Activated CD4-positive, alpha-beta T cell treated with anti-CD3 and anti-CD28 coated beads, Interleukin-2, amount 50 U/mL, for 48 hours (primary cell): ENCODE measurements at regions not wholly inside any gene's neighbourhood (a gene's known extent, or its start where the extent isn't known, plus 50 kb on each side); places are given as distances from the start of the nearest gene placed in this dataset.
"Not testable (repeated sequence)": the region's sequence is repeated elsewhere in the genome, so short reads cannot be mapped to it uniquely, and the experiment has no call there.

Experiments
- DNase-seq, 2 experiments: peaks; one replicate each; pipeline ENCODE4 v3.0.0-alpha.2; 2020

DNA sequence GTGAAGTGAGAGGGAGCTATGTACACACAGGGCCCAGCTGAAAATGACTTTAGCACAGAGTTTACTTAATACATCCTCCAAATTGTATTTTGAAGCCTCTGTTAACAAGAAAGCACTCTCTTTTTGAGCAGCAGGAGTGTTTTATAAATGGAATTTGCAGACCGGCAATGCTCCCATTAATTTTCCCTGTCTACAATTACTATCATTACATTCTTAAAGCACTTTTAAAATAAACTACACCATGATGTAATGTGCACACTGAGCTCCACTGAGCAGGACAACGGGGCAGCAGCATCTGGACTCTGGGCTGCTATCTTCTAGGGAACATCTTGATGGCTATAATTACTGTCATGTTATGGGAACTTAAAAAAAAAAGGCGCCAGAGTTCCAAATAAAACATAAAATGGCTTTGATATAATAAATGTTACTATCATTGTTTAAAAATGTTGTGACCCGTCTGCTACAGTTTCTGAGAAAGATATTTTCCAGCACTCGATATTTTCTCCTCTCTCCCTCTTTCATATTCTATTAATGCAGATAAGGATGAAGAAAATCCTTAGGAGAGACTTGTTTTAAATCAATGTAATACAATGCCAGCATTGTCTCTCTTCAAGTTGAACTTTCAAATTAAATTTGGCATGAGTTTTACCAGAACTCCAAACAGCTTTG, 150.9 kb downstream of the HLX start:
- no peak for DNase-seq

- DNase-seq: no peak
Observed at GRCh38 chr1:221030990-221031389, 151.7 kb downstream of the HLX start.

DNA sequence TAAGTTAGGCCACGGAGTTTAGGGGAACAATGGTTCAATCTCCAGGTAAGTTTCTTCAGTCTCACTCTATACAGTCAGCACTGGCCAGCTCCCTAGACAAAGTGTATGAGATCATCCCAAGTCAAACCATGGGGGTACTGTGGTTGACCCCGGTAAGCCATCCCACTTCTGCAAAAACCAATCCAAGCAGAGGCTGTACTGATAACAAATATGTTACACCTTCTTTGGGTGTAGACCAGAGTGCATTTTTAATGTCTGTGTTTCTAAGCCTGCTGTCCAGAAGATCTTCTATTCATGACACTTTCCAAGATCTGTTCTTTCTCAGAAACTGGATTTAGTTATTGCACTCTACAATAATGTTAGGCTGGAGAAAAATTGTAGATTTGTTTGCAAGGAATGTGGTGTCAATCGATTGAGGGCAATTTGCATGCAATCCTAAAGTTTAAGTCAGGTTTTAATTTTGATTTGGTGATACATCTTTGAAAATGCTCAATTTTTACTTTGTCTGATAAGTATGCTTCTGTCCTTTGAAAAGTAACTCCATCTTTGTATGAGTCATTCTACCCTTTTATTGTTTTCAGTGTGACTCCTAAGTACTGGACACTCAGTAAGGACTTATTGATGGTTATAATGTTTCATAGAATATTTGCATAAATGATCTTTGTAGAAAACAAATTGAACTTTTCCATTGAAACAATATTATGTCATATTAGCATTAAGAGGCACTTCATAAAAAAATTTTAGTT, 152.4 kb downstream of the HLX start:
- DNase-seq: no peak

DNA sequence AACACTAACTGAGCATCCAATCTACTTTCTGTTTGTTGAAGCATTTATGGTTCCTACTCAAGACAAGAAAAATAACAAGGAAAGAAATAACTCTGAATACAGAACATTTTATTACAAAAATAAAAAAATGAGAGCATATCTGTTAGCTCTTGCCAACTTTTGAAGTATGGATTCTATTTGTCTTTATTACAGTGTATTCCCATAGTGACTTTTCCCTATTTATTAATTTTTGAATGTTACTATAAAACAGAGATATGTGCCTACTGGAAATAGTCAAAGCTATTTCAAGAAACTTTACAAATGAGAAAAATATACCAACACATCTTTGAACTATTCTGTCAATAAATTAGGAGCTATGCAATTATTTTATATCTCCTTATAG, 153.0 kb downstream of the HLX start:
- DNase-seq: no peak

DNA sequence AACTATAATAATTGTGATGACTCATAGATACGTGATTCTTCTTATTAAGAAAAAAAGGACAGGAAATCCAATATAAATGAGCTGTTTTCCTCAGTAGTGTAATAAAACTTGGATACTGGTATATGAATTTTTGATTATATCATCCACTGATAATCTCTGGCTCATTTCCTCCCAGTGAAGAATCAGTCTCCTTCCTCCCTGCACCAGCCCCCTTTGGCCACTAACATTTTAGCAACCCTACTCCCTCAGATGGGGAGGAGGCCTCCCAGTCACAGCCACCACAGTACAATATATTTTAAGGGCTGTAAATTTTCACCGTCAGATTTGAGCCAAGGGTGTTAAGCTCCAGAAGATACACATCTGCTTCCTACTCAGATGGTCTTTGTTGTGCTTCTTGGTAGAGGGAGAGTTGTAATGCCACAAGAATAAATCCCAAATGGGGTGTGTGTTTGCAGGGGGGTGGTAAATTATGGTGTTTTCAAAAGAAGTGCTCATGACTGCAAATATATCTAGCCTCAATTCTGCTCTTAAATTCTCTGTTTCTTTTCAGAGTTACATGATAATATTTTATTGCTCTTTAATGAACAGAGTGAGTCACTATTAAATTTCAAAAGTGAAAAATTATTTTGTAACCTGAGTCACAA, 153.5 kb downstream of the HLX start:
- no peak for DNase-seq

- DNase-seq: no peak
Observed at GRCh38 chr1:221035662-221036153, 156.5 kb downstream of the HLX start.

GRCh38 chr1:221039616-221040015, 160.4 kb downstream of the HLX start:
- no peak for DNase-seq

DNA sequence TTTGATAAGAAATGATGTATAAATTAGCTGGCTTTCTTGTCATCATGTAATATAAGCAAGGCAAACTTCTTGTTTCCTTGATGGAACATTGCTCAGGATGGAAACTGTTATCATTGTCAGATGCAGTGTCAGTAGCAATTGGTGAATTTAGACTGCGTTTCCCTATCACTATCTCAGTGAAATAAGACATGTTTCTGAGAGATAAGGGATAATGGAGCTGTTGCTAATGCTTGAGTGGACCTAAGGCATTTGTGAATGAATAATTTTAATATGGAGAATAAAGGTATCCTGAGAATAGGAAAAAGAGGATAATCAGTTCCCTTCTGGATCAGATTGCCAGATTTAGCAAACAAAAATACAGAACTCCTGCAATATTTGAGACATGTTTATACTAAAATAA, 160.9 kb downstream of the HLX start:
- no peak for DNase-seq

DNA sequence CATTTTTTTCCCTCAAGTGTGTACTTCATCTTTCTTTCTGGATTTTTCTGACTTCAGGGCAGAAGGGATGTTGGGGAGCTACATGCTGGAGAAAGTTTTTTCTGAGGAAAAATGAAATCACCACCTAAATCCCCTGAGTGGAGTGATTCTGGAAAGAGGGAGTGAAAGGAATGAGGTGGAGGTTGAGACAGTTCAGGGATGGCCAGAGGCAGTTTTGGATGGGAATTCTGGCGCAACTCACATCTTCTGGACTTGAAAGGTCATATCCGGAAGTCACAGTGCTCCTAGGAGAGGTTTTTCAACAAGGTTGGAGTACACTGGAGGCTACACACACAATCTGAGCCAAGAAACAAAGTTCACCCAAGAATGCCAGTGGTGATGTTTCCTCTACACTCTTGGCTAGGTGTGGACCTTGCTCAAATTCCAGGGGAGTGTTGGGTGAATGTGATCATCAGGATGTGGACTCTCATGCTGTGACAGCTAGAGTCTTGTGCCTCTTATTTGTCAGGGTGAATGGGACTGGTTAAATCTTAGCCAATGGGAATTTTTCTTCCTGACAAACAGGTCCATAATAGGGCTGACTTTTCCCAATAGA, 161.5 kb downstream of the HLX start:
- DNase-seq: no peak

DNA sequence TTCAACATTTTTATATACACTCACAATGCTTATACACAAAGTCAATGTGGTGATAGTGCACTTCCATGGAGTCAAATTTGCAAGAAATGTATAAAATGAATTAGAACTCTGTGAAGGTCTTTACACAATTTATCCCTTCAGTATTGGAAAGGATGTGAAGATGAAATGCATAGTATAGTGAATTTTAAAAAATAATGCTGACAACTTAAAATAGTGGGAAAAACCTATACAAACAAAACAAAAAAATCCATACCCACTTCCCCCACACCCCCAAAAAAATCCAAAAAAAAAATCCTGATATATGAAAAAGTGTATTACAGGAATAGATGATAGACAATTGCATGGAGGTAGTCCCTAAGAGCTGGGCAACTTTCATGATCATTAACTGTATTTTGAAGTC, 165.3 kb downstream of the HLX start:
- no peak for DNase-seq

DNA sequence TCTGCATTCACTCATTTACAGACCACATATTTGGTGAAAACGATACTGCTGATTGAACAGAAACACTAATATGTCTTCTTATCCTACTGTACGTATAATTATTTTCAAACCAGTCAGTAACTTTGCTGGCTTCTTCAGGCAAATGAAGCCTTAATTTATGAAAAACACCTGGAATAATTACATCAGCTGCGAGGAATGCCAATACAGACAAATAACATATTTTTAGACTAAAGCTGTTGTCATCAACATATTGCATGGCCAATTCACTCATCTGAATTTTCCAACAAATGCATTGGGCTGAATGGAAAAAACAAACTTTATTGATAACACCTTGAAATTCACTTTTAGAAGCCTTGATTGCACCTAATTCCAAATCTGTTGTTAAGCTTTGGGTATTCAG, 165.9 kb downstream of the HLX start:
- no peak for DNase-seq

GRCh38 chr1:221045842-221046831, 166.9 kb downstream of the HLX start:
- DNase-seq: no peak

DNA sequence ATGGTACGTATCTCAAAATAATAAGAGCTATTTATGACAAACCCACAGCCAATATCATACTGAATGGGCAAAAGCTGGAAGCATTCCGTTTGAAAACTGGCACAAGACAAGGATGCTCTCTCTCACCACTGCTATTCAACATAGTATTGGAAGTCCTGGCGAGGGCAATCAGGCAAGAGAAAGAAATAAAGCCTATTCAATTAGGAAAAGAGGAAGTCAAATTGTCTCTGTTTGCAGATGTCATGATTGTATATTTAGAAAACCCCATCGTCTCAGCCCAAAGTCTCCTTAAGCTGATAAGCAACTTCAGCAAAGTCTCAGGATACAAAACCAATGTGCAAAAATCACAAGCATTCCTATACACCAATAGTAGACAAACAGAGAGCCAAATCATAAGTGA, 172.1 kb downstream of the HLX start:
- DNase-seq: not testable (repeated sequence)

GRCh38 chr1:221053889-221054288, 174.6 kb downstream of the HLX start:
- DNase-seq: no peak

GRCh38 chr1:221059506-221059905, 180.3 kb downstream of the HLX start:
- no peak for DNase-seq

- no peak for DNase-seq
Observed at GRCh38 chr1:221063651-221064050, 184.4 kb downstream of the HLX start.

DNA sequence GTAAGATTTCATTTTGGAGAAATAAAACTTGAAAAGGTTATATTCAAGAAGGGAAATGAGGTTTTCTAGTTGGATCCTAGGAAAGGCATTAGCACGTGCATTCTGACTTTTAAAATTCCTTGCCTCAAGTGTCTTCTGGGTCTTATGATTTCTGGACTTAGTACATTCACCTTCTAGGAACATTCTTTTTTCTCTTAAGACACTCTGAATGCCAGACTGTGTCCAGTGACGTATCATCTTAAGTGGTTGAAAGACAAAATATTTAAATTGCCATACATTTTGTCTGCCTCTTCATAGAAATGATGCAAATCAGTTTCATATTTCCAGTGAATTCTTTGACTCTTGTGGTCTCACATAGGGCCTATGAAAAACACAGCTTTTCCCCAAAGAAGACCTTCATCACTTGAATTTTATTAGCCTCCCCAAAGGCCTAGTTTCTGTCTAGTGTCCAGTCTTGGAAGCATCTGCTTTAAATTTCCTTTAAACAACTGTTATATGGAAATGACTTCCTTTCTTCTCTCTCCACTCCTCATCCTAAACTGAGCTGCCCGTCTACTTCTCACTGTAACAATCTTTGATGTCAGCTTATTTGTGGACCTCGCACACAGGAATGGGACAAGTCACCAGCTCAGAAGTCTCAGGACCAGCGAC, 187.2 kb downstream of the HLX start:
- DNase-seq: no peak

DNA sequence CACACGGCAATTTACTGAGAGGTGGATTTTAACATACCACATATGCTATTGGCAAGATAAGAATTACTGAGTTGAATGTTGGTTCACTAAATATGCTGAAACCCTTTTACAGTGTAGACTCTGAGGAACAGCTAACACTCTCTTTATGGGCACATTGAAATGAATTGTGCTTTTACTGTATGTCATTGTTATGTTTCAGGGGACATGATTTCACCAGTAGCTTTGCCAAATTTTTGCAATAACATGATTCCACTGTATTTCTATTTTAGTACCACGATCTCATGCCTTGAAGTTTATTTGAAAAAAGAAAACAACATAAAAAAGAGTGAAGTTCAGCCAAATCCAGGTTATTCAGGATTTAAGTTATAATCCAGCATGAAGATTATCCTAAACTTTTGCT, 188.5 kb downstream of the HLX start:
- no peak for DNase-seq

- peak in 1 of 2 experiments; percentile 4 for DNase-seq
Observed at GRCh38 chr1:221069178-221069903, 190.1 kb downstream of the HLX start.

GRCh38 chr1:221069986-221070385, 190.7 kb downstream of the HLX start:
- DNase-seq: no peak

GRCh38 chr1:221071777-221072176, 192.5 kb downstream of the HLX start:
- no peak for DNase-seq
